ENCODE measurements at regions not wholly inside any gene's neighbourhood (a gene's known extent, or its start where the extent isn't known, plus 50 kb on each side); places are given as distances from the start of the nearest gene placed in this dataset.

DNA sequence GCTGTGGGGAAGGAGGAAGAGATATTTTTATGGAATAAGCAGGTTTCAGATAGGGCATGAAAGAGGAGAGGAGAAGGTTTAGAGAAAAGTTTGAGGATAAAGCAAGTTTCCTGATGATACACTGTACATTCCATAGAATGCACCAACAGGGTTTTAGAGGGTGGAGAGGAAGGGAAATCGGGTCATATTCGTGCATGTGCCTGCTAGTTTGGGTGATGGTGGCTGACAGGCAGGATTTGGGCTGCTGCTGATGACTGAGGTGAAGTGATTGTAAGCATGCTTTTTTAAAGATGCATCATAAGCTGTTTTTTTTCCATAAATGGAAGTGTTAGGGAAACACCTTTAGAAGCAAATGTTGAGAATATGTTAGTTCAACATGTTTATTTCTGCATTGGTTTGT, 68.8 kb downstream of the PMAIP1 start:
- no peaks in the 10 kb centered on the region for H3K36me3 ChIP-seq
- no peaks in the 10 kb centered on the region for H3K4me1 ChIP-seq
- DNase-seq (ENCODE audit: low spot score in 2 of 2) = no peak
- WGBS, 2 donors = 91 to 94% methylated on average over 2 of the region's 2 CpGs
- H3K9me3 ChIP-seq = no peaks in the 10 kb centered on the region
- peaks cover 0 to 12% of the 10 kb centered on the region in 2 donors for H3K27me3 ChIP-seq
- TF ChIP-seq POLR2A (IDR thresholded peaks at IDR 0.05) (no peak), EP300 (IDR thresholded peaks at IDR 0.05) (no peak)
- TF ChIP-seq, protein P1, sequence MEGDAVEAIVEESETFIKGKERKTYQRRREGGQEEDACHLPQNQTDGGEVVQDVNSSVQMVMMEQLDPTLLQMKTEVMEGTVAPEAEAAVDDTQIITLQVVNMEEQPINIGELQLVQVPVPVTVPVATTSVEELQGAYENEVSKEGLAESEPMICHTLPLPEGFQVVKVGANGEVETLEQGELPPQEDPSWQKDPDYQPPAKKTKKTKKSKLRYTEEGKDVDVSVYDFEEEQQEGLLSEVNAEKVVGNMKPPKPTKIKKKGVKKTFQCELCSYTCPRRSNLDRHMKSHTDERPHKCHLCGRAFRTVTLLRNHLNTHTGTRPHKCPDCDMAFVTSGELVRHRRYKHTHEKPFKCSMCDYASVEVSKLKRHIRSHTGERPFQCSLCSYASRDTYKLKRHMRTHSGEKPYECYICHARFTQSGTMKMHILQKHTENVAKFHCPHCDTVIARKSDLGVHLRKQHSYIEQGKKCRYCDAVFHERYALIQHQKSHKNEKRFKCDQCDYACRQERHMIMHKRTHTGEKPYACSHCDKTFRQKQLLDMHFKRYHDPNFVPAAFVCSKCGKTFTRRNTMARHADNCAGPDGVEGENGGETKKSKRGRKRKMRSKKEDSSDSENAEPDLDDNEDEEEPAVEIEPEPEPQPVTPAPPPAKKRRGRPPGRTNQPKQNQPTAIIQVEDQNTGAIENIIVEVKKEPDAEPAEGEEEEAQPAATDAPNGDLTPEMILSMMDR (IDR thresholded peaks at IDR 0.05) = no peak
- no peak overlapping the region for H3K4me3 ChIP-seq
- H3K27ac ChIP-seq = no peak overlapping the region

DNA sequence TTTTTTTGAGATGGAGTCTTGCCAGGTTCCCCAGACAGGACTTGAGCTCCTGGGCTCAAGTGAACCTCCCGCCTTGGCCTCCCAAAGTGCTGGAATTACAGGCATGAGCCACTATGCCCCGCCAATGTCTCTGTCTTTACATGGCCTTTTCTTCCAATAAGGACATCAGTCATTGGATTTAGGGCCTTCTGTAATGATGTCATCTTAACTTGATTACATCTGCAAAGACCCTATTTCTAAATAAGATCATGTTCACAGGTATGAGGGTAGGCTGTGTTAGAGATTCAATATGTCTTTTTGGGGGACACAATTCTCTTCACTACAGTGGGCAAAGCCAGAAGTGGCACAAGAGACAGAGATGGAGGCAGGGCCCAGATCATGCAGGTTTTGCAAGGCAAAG, 68.1 kb downstream of the PMAIP1 start:
- Histone ChIP-seq H3K27me3 (peaks cover 0 to 12% of the 10 kb centered on the region in 2 donors), H3K27ac (no peak overlapping the region), H3K9me3 (no peaks in the 10 kb centered on the region), H3K4me1 (no peaks in the 10 kb centered on the region), H3K4me3 (no peak overlapping the region), H3K36me3 (no peaks in the 10 kb centered on the region)
- TF ChIP-seq POLR2A (IDR thresholded peaks at IDR 0.05) (no peak), EP300 (IDR thresholded peaks at IDR 0.05) (no peak)
- TF ChIP-seq, protein P1 (IDR thresholded peaks at IDR 0.05) = no peak
- 93 to 96% methylated on average over 2 of the region's 2 CpGs for WGBS, 2 donors
- DNase-seq (ENCODE audit: low spot score in 2 of 2) = no peak

- TF ChIP-seq POLR2A (IDR thresholded peaks at IDR 0.05) (no peak), EP300 (IDR thresholded peaks at IDR 0.05) (no peak)
- TF ChIP-seq, protein P1 (IDR thresholded peaks at IDR 0.05) = no peak
- no peaks in the 10 kb centered on the region for H3K36me3 ChIP-seq
- DNase-seq (ENCODE audit: low spot score in 2 of 2) = no peak
- H3K27me3 ChIP-seq = peaks cover 0 to 12% of the 10 kb centered on the region in 2 donors
- no peak overlapping the region for H3K4me3 ChIP-seq
- no peaks in the 10 kb centered on the region for H3K4me1 ChIP-seq
- no peak overlapping the region for H3K27ac ChIP-seq
- no peaks in the 10 kb centered on the region for H3K9me3 ChIP-seq
- 63 to 65% methylated on average over 2 of the region's 2 CpGs for WGBS, 2 donors
Measured at GRCh38 chr18:59966913-59967312, 67.1 kb downstream of the PMAIP1 start.

DNA sequence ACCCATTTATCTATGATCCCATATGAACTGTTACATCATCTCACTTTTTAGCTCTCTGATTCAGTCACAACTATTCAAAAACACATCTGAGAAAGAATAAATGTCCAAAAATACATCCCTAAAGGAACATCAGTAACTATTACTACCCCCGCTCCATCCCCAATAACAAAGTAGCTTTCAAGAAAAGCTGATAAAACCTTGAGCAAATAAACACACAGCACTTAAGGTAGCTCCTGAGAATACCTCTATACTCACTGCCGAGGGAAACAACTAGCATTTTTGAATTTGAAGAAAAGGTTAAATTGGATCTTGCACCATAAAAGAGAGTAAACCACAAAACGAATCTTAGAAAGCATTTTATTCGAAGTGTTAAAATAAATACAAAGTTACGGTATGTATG, 63.4 kb downstream of the PMAIP1 start:
- no peaks in the 10 kb centered on the region for H3K9me3 ChIP-seq
- no peak for DNase-seq (ENCODE audit: low spot score in 2 of 2)
- no peak overlapping the region for H3K27ac ChIP-seq
- H3K4me1 ChIP-seq = no peaks in the 10 kb centered on the region
- 62 to 66% methylated on average over 5 of the region's 5 CpGs for WGBS, 2 donors
- H3K4me3 ChIP-seq = no peak overlapping the region
- H3K27me3 ChIP-seq = no peaks in the 10 kb centered on the region
- H3K36me3 ChIP-seq = no peaks in the 10 kb centered on the region
- TF ChIP-seq POLR2A (IDR thresholded peaks at IDR 0.05) (no peak), EP300 (IDR thresholded peaks at IDR 0.05) (no peak)
- TF ChIP-seq, protein P1 (IDR thresholded peaks at IDR 0.05) = no peak

DNA sequence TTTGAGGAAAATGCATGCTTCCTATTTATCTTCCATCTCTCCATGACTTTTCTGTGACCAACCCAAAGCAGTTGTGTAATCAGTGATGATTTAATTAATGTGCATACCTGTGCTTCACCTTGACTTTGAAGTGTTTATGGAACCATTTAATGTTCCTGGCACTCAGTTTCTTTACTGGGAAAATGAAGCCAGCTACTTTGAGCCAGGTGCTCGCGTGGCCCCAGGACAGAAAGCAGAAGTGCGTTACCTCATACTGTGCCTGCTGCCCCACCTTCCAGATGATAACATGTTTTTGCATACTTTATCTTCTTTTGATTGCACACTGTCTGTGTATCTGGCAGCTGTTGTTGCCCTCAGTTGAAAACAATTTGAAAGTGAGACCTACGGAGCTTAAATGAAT, 61.3 kb downstream of the PMAIP1 start:
- Histone ChIP-seq H3K4me3 (no peak overlapping the region), H3K9me3 (no peaks in the 10 kb centered on the region), H3K27ac (no peak overlapping the region), H3K4me1 (no peaks in the 10 kb centered on the region), H3K36me3 (no peaks in the 10 kb centered on the region), H3K27me3 (no peaks in the 10 kb centered on the region)
- no peak for DNase-seq (ENCODE audit: low spot score in 2 of 2)
- 79 to 90% methylated on average over 4 of the region's 4 CpGs for WGBS, 2 donors
- TF ChIP-seq, protein P1 (IDR thresholded peaks at IDR 0.05) = no peak
- TF ChIP-seq POLR2A (IDR thresholded peaks at IDR 0.05) (no peak), EP300 (IDR thresholded peaks at IDR 0.05) (no peak)

All from tibial nerve (tissue), 4 donors.